PC-3 (cell line): ENCODE measurements at regions not wholly inside any gene's neighbourhood (a gene's known extent, or its start where the extent isn't known, plus 50 kb on each side); places are given as distances from the start of the nearest gene placed in this dataset.

ENCODE experiments used
- CTCF ChIP-seq: fragments of 300-600 bp; sonication (generic); conservative IDR thresholded peaks from 2 replicates; pipeline ENCODE4 v1.5.1; 2017; ENCODE audit warnings: antibody characterized with exemption, low read depth, mild to moderate bottlenecking, low read length
- EZH2 ChIP-seq: fragments of 300-600 bp; sonication (generic); IDR thresholded peaks from one replicate; pipeline ENCODE4 v1.6.1; 2017; ENCODE audit warnings: antibody characterized with exemption, mild to moderate bottlenecking, low read length; ENCODE audit not compliant: unreplicated experiment

- no peak for TF ChIP-seq CTCF
- no peak for TF ChIP-seq EZH2
Measured at GRCh38 chr6:21996425-21997118, 300.3 kb downstream of the PRL start.
